H1 (cell line): ENCODE measurements at regions not wholly inside any gene's neighbourhood (a gene's known extent, or its start where the extent isn't known, plus 50 kb on each side); places are given as distances from the start of the nearest gene placed in this dataset.

ENCODE experiments used
- CTCF ChIA-PET: fragments of 300-600 bp; sonication (Branson Sonifier 250); formaldehyde crosslinking; loops from one replicate; lab custom pipeline; 2021; ENCODE audit not compliant: partially characterized antibody; lab: Charles Lee
- POLR2A ChIA-PET: fragments of 300-600 bp; sonication (Branson Sonifier 250); formaldehyde crosslinking; loops from one replicate; lab custom pipeline; 2021; ENCODE audit warnings: inconsistent platforms; ENCODE audit not compliant: partially characterized antibody; lab: Charles Lee
- DNase-seq, 2 experiments: peaks; one replicate each; pipeline versions ENCODE4 v3.0.0 to v3.0.0-alpha.2; 2010 to 2022; ENCODE audit warnings: low spot score in 2 of 2, low read depth in 1 of 2, mixed read lengths in 1 of 2
- FAIRE-seq: peaks from 2 replicates; lab custom pipeline; 2011; peaks lifted over from hg19 to GRCh38; lab: Jason Lieb, UNC
- H2AFZ ChIP-seq: 2 replicates; pipeline ENCODE4 v1.8.1; 2012; ENCODE audit warnings: low read length, inconsistent platforms
- H2AK5ac ChIP-seq: 2 replicates; pipeline ENCODE4 v1.6.1; 2013; ENCODE audit warnings: low read depth, low read length
- H2BK120ac ChIP-seq: replicated peaks from 2 replicates; pipeline ENCODE3; 2013; ENCODE audit warnings: low read depth, low read length, inconsistent platforms
- H2BK12ac ChIP-seq: 2 replicates; pipeline ENCODE4 v1.6.1; 2013; ENCODE audit warnings: low read depth, low read length
- H2BK15ac ChIP-seq: 2 replicates; pipeline ENCODE4 v1.6.1; 2013; ENCODE audit warnings: low read length
- H2BK20ac ChIP-seq: 2 replicates; pipeline ENCODE4 v1.6.1; 2013; ENCODE audit warnings: low read length
- H2BK5ac ChIP-seq: 2 replicates; pipeline ENCODE4 v1.6.1; 2013; ENCODE audit warnings: low read depth, low read length
- H3K14ac ChIP-seq: 2 replicates; pipeline ENCODE4 v1.6.1; 2013; ENCODE audit warnings: inconsistent platforms; ENCODE audit not compliant: insufficient read length
- H3K18ac ChIP-seq: 2 replicates; pipeline ENCODE4 v1.6.1; 2013; ENCODE audit warnings: low read length; ENCODE audit errors: extremely low read depth
- H3K23ac ChIP-seq: 2 replicates; pipeline ENCODE4 v1.6.1; 2013; ENCODE audit warnings: inconsistent platforms; ENCODE audit not compliant: insufficient read length
- H3K23me2 ChIP-seq: 2 replicates; pipeline ENCODE4 v1.6.1; 2013; ENCODE audit warnings: low read depth, low read length
- H3K27ac ChIP-seq: 2 replicates; pipeline ENCODE4 v1.6.1; 2011; ENCODE audit warnings: low read depth, low read length, inconsistent platforms
- H3K27me3 ChIP-seq, 4 experiments: replicated peaks in 1 of 4; 1 replicate in 1 of 4; 2 replicates in 3 of 4; pipeline versions ENCODE4 v1.6.1 to v1.8.1; 2011 to 2013; ENCODE audit warnings: low read length in 3 of 4, mild to moderate bottlenecking in 3 of 4, inconsistent platforms in 2 of 4, mixed read lengths in 2 of 4, moderate library complexity in 1 of 4; ENCODE audit not compliant: control insufficient read depth in 3 of 4, insufficient read depth in 3 of 4; ENCODE audit errors: extremely low read depth in 1 of 4
- H3K36me3 ChIP-seq, 4 experiments: 2 replicates each; pipeline versions ENCODE4 v1.6.1 to v1.8.1; 2011 to 2013; ENCODE audit warnings: mild to moderate bottlenecking in 4 of 4, low read length in 3 of 4, moderate library complexity in 2 of 4, control low read depth in 1 of 4, inconsistent platforms in 1 of 4; ENCODE audit not compliant: insufficient read depth in 4 of 4, control insufficient read depth in 2 of 4
- H3K4ac ChIP-seq: replicated peaks from 2 replicates; pipeline ENCODE3; 2013; ENCODE audit warnings: low read length, low read depth, mixed read lengths, inconsistent platforms; ENCODE audit not compliant: insufficient read length
- H3K4me1 ChIP-seq, 4 experiments: replicated peaks in 1 of 4; 1 replicate in 1 of 4; 2 replicates in 3 of 4; pipeline versions ENCODE4 v1.6.1 to v1.8.1; 2011 to 2013; ENCODE audit warnings: low read length in 3 of 4, inconsistent platforms in 2 of 4, mixed read lengths in 1 of 4; ENCODE audit not compliant: insufficient read depth in 4 of 4, control insufficient read depth in 3 of 4
- H3K4me2 ChIP-seq, 2 experiments: 2 replicates each; pipeline versions ENCODE4 v1.6.1 to v1.8.1; 2011 to 2013; ENCODE audit warnings: low read depth in 2 of 2, low read length in 2 of 2, control low read depth in 1 of 2, inconsistent platforms in 1 of 2, mild to moderate bottlenecking in 1 of 2; ENCODE audit not compliant: insufficient read depth in 1 of 2
- H3K4me3 ChIP-seq, 4 experiments: fragments of 200-600, 300-600 bp in 1 of 4; sonication (generic), shearing (Covaris generic), sonication (Bioruptor Twin) in 1 of 4; 2 replicates each; pipeline versions ENCODE4 v1.5.1 to v1.8.1; 2011 to 2016; ENCODE audit warnings: low read length in 4 of 4, low read depth in 3 of 4, control low read depth in 2 of 4, inconsistent platforms in 2 of 4, mild to moderate bottlenecking in 2 of 4, mixed read lengths in 1 of 4, moderate library complexity in 1 of 4; ENCODE audit not compliant: insufficient read depth in 2 of 4; ENCODE audit errors: extremely low read depth in 1 of 4
- H3K56ac ChIP-seq: replicated peaks from 2 replicates; pipeline ENCODE3; 2013; ENCODE audit warnings: low read depth, mild to moderate bottlenecking, mixed read lengths, low read length, inconsistent platforms; ENCODE audit not compliant: insufficient read length
- H3K79me1 ChIP-seq: 2 replicates; pipeline ENCODE4 v1.6.1; 2013; ENCODE audit warnings: low read depth, low read length, control low read depth
- H3K79me2 ChIP-seq, 2 experiments: 2 replicates each; pipeline versions ENCODE4 v1.6.1 to v1.8.1; 2012 to 2013; ENCODE audit warnings: low read length in 2 of 2, mild to moderate bottlenecking in 2 of 2, inconsistent platforms in 1 of 2; ENCODE audit not compliant: insufficient read depth in 2 of 2, control insufficient read depth in 1 of 2
- H3K9ac ChIP-seq, 4 experiments: replicated peaks in 1 of 4; 1 replicate in 1 of 4; 2 replicates in 3 of 4; pipeline versions ENCODE4 v1.6.1 to v1.8.1; 2011 to 2013; ENCODE audit warnings: low read depth in 3 of 4, low read length in 3 of 4, control low read depth in 2 of 4, mild to moderate bottlenecking in 2 of 4, moderate library complexity in 2 of 4, inconsistent platforms in 1 of 4; ENCODE audit errors: extremely low read depth in 1 of 4
- H3K9me3 ChIP-seq, 2 experiments: 2 replicates each; pipeline versions ENCODE4 v1.6.1 to v1.8.1; 2012 to 2013; ENCODE audit warnings: mild to moderate bottlenecking in 2 of 2, moderate library complexity in 2 of 2, control low read depth in 1 of 2, inconsistent platforms in 1 of 2, low read depth in 1 of 2, low read length in 1 of 2, mixed read lengths in 1 of 2; ENCODE audit not compliant: insufficient read depth in 2 of 2
- H4K20me1 ChIP-seq, 2 experiments: replicated peaks in 1 of 2; 2 replicates each; pipeline versions ENCODE3 to v1.8.1; 2011 to 2013; ENCODE audit warnings: inconsistent platforms in 2 of 2, low read length in 2 of 2, mild to moderate bottlenecking in 1 of 2; ENCODE audit not compliant: insufficient read depth in 2 of 2, control insufficient read depth in 1 of 2
- H4K5ac ChIP-seq: 2 replicates; pipeline ENCODE4 v1.6.1; 2013; ENCODE audit warnings: low read length, low read depth, mixed read lengths, inconsistent platforms; ENCODE audit not compliant: insufficient read length
- H4K8ac ChIP-seq: 2 replicates; pipeline ENCODE4 v1.8.0; 2013; ENCODE audit warnings: mild to moderate bottlenecking, moderate library complexity, low read length, inconsistent platforms; ENCODE audit not compliant: insufficient read depth; ENCODE audit errors: extremely low read depth
- H4K91ac ChIP-seq: replicated peaks from 2 replicates; pipeline ENCODE3; 2013; ENCODE audit warnings: low read length, mixed read lengths, inconsistent platforms; ENCODE audit not compliant: insufficient read length
- ASH2L ChIP-seq: fragments of 200-600, 300-600 bp; sonication (generic); IDR thresholded peaks from one replicate; pipeline ENCODE4 v1.7.1; 2017; ENCODE audit warnings: low read length
- BACH1 ChIP-seq: IDR thresholded peaks from 2 replicates; pipeline ENCODE4 v1.6.1; 2012; ENCODE audit warnings: low read length, improper control_type of control experiment
- CBX5 ChIP-seq: fragments of 300-800, 300-1000 bp; sonication (generic); IDR thresholded peaks from 2 replicates; pipeline ENCODE4 v1.7.1; 2016; ENCODE audit warnings: antibody characterized with exemption, low read length, low read depth
- CBX8 ChIP-seq: fragments of 300-800, 300-1000 bp; sonication (generic); IDR thresholded peaks from 2 replicates; pipeline ENCODE4 v1.7.1; 2016; ENCODE audit warnings: low read depth, low read length, borderline replicate concordance
- CREB1 ChIP-seq: IDR thresholded peaks from 2 replicates; pipeline ENCODE4 v1.6.1; 2012; ENCODE audit warnings: inconsistent platforms
- EZH2 ChIP-seq: fragments of 200-600 bp; sonication (generic); IDR thresholded peaks from 2 replicates; pipeline ENCODE4 v1.7.1; 2012; ENCODE audit warnings: low read depth, mild to moderate bottlenecking, moderate library complexity, low read length, inconsistent platforms; ENCODE audit not compliant: severe bottlenecking
- FOSL1 ChIP-seq: IDR thresholded peaks from 2 replicates; pipeline ENCODE4 v1.6.1; 2011; ENCODE audit warnings: mild to moderate bottlenecking, low read depth, low read length, moderate library complexity; ENCODE audit not compliant: insufficient read depth
- GABPA ChIP-seq: IDR thresholded peaks from 2 replicates; pipeline ENCODE4 v1.6.1; 2011; ENCODE audit warnings: mild to moderate bottlenecking, low read length, moderate library complexity, borderline replicate concordance; ENCODE audit not compliant: insufficient read depth
- GTF2F1 ChIP-seq: IDR thresholded peaks from 2 replicates; pipeline ENCODE4 v1.6.1; 2012; ENCODE audit warnings: low read depth, low read length, improper control_type of control experiment, borderline replicate concordance
- KDM4A ChIP-seq: IDR thresholded peaks from one replicate; pipeline ENCODE4 v1.7.1; 2012; ENCODE audit warnings: low read depth, mild to moderate bottlenecking, moderate library complexity, low read length, inconsistent platforms; ENCODE audit not compliant: severe bottlenecking
- KDM5A ChIP-seq: fragments of 200-600 bp; IDR thresholded peaks from 2 replicates; pipeline ENCODE4 v1.7.1; 2012; ENCODE audit warnings: mild to moderate bottlenecking, low read length, inconsistent platforms, mixed read lengths
- NRF1 ChIP-seq: IDR thresholded peaks from 2 replicates; pipeline ENCODE4 v1.6.1; 2011; ENCODE audit warnings: mild to moderate bottlenecking, low read depth, low read length, improper control_type of control experiment
- POLR2A ChIP-seq, 2 experiments: IDR thresholded peaks; 1 replicate in 1 of 2; 2 replicates in 1 of 2; pipeline ENCODE4 v1.6.1; 2011; ENCODE audit warnings: low read depth in 2 of 2, low read length in 2 of 2, mild to moderate bottlenecking in 2 of 2; ENCODE audit errors: control extremely low read depth in 1 of 2
- POU5F1 ChIP-seq: IDR thresholded peaks from 2 replicates; pipeline ENCODE4 v1.6.1; 2011; ENCODE audit warnings: low read depth, mild to moderate bottlenecking, low read length, moderate library complexity
- SUZ12 ChIP-seq: fragments of 200-600 bp; sonication (generic); IDR thresholded peaks from 2 replicates; pipeline ENCODE4 v1.6.1; 2012; ENCODE audit warnings: mild to moderate bottlenecking, inconsistent platforms, low read length, moderate library complexity, mixed read lengths
- YY1 ChIP-seq: IDR thresholded peaks from 2 replicates; pipeline ENCODE4 v1.6.1; 2011; ENCODE audit warnings: low read depth, mild to moderate bottlenecking, low read length
- WGBS, 2 experiments: shearing (Covaris generic) in 1 of 2; methylation state at CpG; one replicate each; pipeline versions ENCODE4 v1.1.6 to v1.1.7; 2013 to 2015; ENCODE audit warnings: low lambda C conversion rate in 2 of 2, mixed read lengths in 2 of 2, inconsistent platforms in 1 of 2, low coverage in 1 of 2, missing lambda C conversion rate in 1 of 2; ENCODE audit not compliant: insufficient replicate concordance in 2 of 2, insufficient coverage in 1 of 2, insufficient read length in 1 of 2; ENCODE audit errors: extremely low coverage in 1 of 2, missing lambda C conversion rate in 1 of 2; 5-methylcytosine and 5-hydroxymethylcytosine counted together
- TF ChIP-seq, protein P1 (sequence below): IDR thresholded peaks from 2 replicates; pipeline ENCODE4 v1.6.1; 2012; ENCODE audit warnings: inconsistent platforms

DNA sequence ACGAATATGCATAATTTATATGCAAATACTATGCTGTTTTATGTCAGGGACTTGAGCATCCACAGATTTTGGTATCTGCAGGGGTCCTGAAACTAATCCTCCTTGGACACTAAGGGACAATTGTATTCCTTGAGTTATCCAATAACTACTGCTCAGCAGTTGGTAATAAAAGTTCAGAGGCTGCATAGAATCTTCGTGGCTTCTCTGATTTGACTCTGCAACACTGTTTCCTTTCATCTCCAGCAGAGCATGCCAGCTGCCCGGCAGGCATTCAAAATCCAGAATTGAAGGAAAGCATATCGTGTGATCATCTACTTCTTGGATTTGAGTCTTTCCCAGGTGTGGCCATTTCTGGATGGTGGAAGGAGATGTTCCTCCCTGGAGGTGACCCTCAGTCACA lies 64.5 kb upstream of the MRI1 start:
- H2BK15ac ChIP-seq: no peak overlapping the region
- H4K5ac ChIP-seq: no peak overlapping the region
- H4K8ac ChIP-seq: no peak overlapping the region
- H2AFZ ChIP-seq: no peak overlapping the region
- H3K36me3 ChIP-seq: no peaks in the 10 kb centered on the region
- H3K4ac ChIP-seq: no peak overlapping the region
- no peak overlapping the region for H2BK20ac ChIP-seq
- H3K27me3 ChIP-seq: no peaks in the 10 kb centered on the region
- H3K27ac ChIP-seq: no peak overlapping the region
- no peak overlapping the region for H3K23ac ChIP-seq
- DNase-seq (no peak), FAIRE-seq (no peak)
- H2BK5ac ChIP-seq: no peak overlapping the region
- H3K18ac ChIP-seq: no peak overlapping the region
- no peaks in the 10 kb centered on the region for H3K23me2 ChIP-seq
- H3K14ac ChIP-seq: no peak overlapping the region
- no peak overlapping the region for H2AK5ac ChIP-seq
- H3K79me2 ChIP-seq: no peaks in the 10 kb centered on the region
- H2BK120ac ChIP-seq: no peak overlapping the region
- H3K9me3 ChIP-seq: peaks cover 3 to 6% of the 10 kb centered on the region in 2 experiments; a peak in 2 of 4 replicates
- ChIA-PET POLR2A (no interaction called here), CTCF (interaction anchor here (1.1 kb wide), 1 partner anchor 8 kb away, joined by 4 read pairs; no protein-coding TSS in a partner anchor)
- WGBS, 2 experiments: 80% methylated on average over 4 of the region's 4 CpGs; no CpG with 5 or more reads in 1 of the 2 experiments
- H3K4me3 ChIP-seq: no peak overlapping the region
- H2BK12ac ChIP-seq: no peak overlapping the region
- no peak overlapping the region for H3K4me2 ChIP-seq
- H3K9ac ChIP-seq: no peak overlapping the region
- H3K4me1 ChIP-seq: no peaks in the 10 kb centered on the region
- H4K20me1 ChIP-seq: no peaks in the 10 kb centered on the region
- H3K79me1 ChIP-seq: no peaks in the 10 kb centered on the region
- H3K56ac ChIP-seq: no peak overlapping the region
- no peak overlapping the region for H4K91ac ChIP-seq
- TF ChIP-seq EZH2 (no peak), GTF2F1 (no peak), CBX5 (no peak), NRF1 (no peak), GABPA (no peak), YY1 (no peak), FOSL1 (no peak), SUZ12 (no peak), CBX8 (no peak), KDM4A (no peak), BACH1 (no peak), CREB1 (no peak), POU5F1 (no peak), ASH2L (no peak), POLR2A (IDR thresholded peaks at IDR 0.05; ENCODE audit: control extremely low read depth in 1 of 2, low read depth in 2 of 2, low read length in 2 of 2) (no peak), KDM5A (no peak)
- TF ChIP-seq, protein P1, sequence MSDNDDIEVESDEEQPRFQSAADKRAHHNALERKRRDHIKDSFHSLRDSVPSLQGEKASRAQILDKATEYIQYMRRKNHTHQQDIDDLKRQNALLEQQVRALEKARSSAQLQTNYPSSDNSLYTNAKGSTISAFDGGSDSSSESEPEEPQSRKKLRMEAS: no peak
